ENCODE measurements at regions not wholly inside any gene's neighbourhood (a gene's known extent, or its start where the extent isn't known, plus 50 kb on each side); places are given as distances from the start of the nearest gene placed in this dataset.

GRCh38 chr14:106129274-106129673 is 602.9 kb downstream of the TMEM121 start:
- Histone ChIP-seq H3K36me3 (ENCODE audit: control insufficient read depth in 2 of 4, insufficient read depth in 4 of 4, low read length in 3 of 4) (no peaks in the 10 kb centered on the region), H3K9ac (replicated peaks in 1 of 4; ENCODE audit: extremely low read depth in 1 of 4, low read depth in 3 of 4, low read length in 3 of 4) (no peak overlapping the region), H3K14ac (ENCODE audit: insufficient read length) (no peak overlapping the region), H3K4ac (replicated peaks; ENCODE audit: insufficient read length, low read depth, low read length) (no peak overlapping the region), H4K20me1 (replicated peaks in 1 of 2; ENCODE audit: control insufficient read depth in 1 of 2, insufficient read depth in 2 of 2, low read length in 2 of 2) (no peaks in the 10 kb centered on the region), H2BK5ac (ENCODE audit: low read depth, low read length) (no peak overlapping the region), H4K91ac (replicated peaks; ENCODE audit: insufficient read length, low read length) (no peak overlapping the region), H3K4me1 (replicated peaks in 1 of 4; ENCODE audit: control insufficient read depth in 3 of 4, insufficient read depth in 4 of 4, low read length in 3 of 4) (no peaks in the 10 kb centered on the region), H3K4me2 (ENCODE audit: insufficient read depth in 1 of 2, low read depth in 2 of 2, low read length in 2 of 2) (no peak overlapping the region), H2BK20ac (ENCODE audit: low read length) (no peak overlapping the region), H2BK120ac (replicated peaks; ENCODE audit: low read depth, low read length) (no peak overlapping the region), H3K27me3 (replicated peaks in 1 of 4; ENCODE audit: control insufficient read depth in 3 of 4, extremely low read depth in 1 of 4, insufficient read depth in 3 of 4, low read length in 3 of 4) (no peaks in the 10 kb centered on the region), H3K27ac (ENCODE audit: low read depth, low read length) (no peak overlapping the region), H3K56ac (replicated peaks; ENCODE audit: insufficient read length, low read depth, low read length) (no peak overlapping the region), H2AK5ac (ENCODE audit: low read depth, low read length) (no peak overlapping the region), H3K79me2 (ENCODE audit: control insufficient read depth in 1 of 2, insufficient read depth in 2 of 2, low read length in 2 of 2) (no peaks in the 10 kb centered on the region), H3K23me2 (ENCODE audit: low read depth, low read length) (no peaks in the 10 kb centered on the region), H4K5ac (ENCODE audit: insufficient read length, low read depth, low read length) (no peak overlapping the region), H3K23ac (ENCODE audit: insufficient read length) (no peak overlapping the region), H3K4me3 (ENCODE audit: extremely low read depth in 1 of 4, insufficient read depth in 2 of 4, low read depth in 3 of 4, low read length in 4 of 4) (no peak overlapping the region), H3K9me3 (ENCODE audit: insufficient read depth in 2 of 2, low read depth in 1 of 2, low read length in 1 of 2) (peaks cover 32 to 68% of the 10 kb centered on the region in 2 experiments), H2BK12ac (ENCODE audit: low read depth, low read length) (no peak overlapping the region), H3K18ac (ENCODE audit: extremely low read depth, low read length) (no peak overlapping the region), H3K79me1 (ENCODE audit: low read depth, low read length) (no peaks in the 10 kb centered on the region), H2AFZ (ENCODE audit: low read length) (no peak overlapping the region), H2BK15ac (ENCODE audit: low read length) (no peak overlapping the region), H4K8ac (ENCODE audit: extremely low read depth, insufficient read depth, low read length) (no peak overlapping the region)
- no peak for DNase-seq (ENCODE audit: low read depth in 1 of 2, low spot score in 2 of 2)
- ChIA-PET CTCF (ENCODE audit: partially characterized antibody) (no interaction called here), POLR2A (ENCODE audit: partially characterized antibody) (no interaction called here)
- TF ChIP-seq SUZ12 (IDR thresholded peaks at IDR 0.05; ENCODE audit: low read length), result no peak
- no peak for TF ChIP-seq MAX (IDR thresholded peaks at IDR 0.05)
- TF ChIP-seq YY1 (IDR thresholded peaks at IDR 0.05; ENCODE audit: low read depth, low read length), result no peak
- no peak for TF ChIP-seq TAF7 (optimal IDR thresholded peaks at IDR 0.05; ENCODE audit: borderline replicate concordance, low read depth, low read length)
- WGBS, 2 experiments (ENCODE audit: extremely low coverage in 1 of 2, insufficient coverage in 1 of 2, insufficient read length in 1 of 2, insufficient replicate concordance in 2 of 2, low coverage in 1 of 2, low lambda C conversion rate in 2 of 2, missing lambda C conversion rate in 1 of 2), result 82% methylated on average over 5 of the region's 5 CpGs; no CpG with 5 or more reads in 1 of the 2 experiments
- FAIRE-seq, result no peak

Data from H1 (cell line).